IMR-90 (cell line): ENCODE measurements at regions not wholly inside any gene's neighbourhood (a gene's known extent, or its start where the extent isn't known, plus 50 kb on each side); places are given as distances from the start of the nearest gene placed in this dataset.

ENCODE experiments used
- BHLHE40 ChIP-seq: fragments of 150-350 bp; IDR thresholded peaks from 2 replicates; pipeline ENCODE4 v1.6.1; 2016; ENCODE audit warnings: mild to moderate bottlenecking, low read depth, low read length
- FOS ChIP-seq: fragments of 150-350 bp; IDR thresholded peaks from 2 replicates; pipeline ENCODE4 v1.6.1; 2016; ENCODE audit warnings: low read depth, low read length
- POLR2A ChIP-seq: IDR thresholded peaks from 2 replicates; pipeline ENCODE4 v1.6.1; 2012; ENCODE audit warnings: mild to moderate bottlenecking, low read depth, low read length
- SMC3 ChIP-seq: fragments of 150-350 bp; IDR thresholded peaks from 2 replicates; pipeline ENCODE4 v1.6.1; 2016; ENCODE audit warnings: low read depth, mild to moderate bottlenecking, antibody characterized with exemption, low read length, moderate library complexity
- TF ChIP-seq, protein P1 (sequence below): conservative IDR thresholded peaks from 2 replicates; pipeline ENCODE4 v1.5.1; 2012; ENCODE audit warnings: mild to moderate bottlenecking, low read depth, low read length, improper control_type of control experiment
- TF ChIP-seq, protein P2 (sequence below): fragments of 150-350 bp; IDR thresholded peaks from 2 replicates; pipeline ENCODE4 v1.6.1; 2016; ENCODE audit warnings: low read depth, mild to moderate bottlenecking, low read length, moderate library complexity, borderline replicate concordance
- TF ChIP-seq, protein P3 (sequence below): fragments of 150-350 bp; IDR thresholded peaks from 2 replicates; pipeline ENCODE4 v1.6.1; 2017; ENCODE audit warnings: mild to moderate bottlenecking, antibody characterized with exemption, low read length, low read depth

DNA sequence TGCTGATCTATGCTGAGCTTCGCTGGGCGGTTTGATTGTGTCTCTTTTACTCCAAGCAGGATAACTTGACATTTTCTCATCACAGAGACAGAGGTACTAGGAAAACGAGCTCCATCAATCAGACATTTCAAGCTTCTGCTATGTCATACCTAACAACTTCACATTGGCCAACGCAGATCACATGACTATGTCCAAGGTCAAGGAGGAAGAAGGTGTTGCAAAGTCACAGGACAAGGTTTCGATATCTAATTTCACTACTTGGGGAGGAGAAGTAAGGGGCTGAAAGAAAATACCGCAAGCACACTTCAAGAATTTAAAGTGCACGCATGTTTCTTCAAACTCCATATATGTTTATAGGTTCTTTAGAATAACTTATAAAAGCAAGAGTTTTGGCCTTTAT is 425.8 kb downstream of the CHL1 start:
- TF ChIP-seq, protein P1, sequence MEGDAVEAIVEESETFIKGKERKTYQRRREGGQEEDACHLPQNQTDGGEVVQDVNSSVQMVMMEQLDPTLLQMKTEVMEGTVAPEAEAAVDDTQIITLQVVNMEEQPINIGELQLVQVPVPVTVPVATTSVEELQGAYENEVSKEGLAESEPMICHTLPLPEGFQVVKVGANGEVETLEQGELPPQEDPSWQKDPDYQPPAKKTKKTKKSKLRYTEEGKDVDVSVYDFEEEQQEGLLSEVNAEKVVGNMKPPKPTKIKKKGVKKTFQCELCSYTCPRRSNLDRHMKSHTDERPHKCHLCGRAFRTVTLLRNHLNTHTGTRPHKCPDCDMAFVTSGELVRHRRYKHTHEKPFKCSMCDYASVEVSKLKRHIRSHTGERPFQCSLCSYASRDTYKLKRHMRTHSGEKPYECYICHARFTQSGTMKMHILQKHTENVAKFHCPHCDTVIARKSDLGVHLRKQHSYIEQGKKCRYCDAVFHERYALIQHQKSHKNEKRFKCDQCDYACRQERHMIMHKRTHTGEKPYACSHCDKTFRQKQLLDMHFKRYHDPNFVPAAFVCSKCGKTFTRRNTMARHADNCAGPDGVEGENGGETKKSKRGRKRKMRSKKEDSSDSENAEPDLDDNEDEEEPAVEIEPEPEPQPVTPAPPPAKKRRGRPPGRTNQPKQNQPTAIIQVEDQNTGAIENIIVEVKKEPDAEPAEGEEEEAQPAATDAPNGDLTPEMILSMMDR, result no peak
- TF ChIP-seq FOS (no peak), POLR2A (no peak), BHLHE40 (no peak), SMC3 (no peak)
- TF ChIP-seq, protein P2, sequence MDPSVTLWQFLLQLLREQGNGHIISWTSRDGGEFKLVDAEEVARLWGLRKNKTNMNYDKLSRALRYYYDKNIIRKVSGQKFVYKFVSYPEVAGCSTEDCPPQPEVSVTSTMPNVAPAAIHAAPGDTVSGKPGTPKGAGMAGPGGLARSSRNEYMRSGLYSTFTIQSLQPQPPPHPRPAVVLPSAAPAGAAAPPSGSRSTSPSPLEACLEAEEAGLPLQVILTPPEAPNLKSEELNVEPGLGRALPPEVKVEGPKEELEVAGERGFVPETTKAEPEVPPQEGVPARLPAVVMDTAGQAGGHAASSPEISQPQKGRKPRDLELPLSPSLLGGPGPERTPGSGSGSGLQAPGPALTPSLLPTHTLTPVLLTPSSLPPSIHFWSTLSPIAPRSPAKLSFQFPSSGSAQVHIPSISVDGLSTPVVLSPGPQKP, result no peak
- TF ChIP-seq, protein P3, sequence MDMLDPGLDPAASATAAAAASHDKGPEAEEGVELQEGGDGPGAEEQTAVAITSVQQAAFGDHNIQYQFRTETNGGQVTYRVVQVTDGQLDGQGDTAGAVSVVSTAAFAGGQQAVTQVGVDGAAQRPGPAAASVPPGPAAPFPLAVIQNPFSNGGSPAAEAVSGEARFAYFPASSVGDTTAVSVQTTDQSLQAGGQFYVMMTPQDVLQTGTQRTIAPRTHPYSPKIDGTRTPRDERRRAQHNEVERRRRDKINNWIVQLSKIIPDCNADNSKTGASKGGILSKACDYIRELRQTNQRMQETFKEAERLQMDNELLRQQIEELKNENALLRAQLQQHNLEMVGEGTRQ, result no peak
